NCI-H128 (cell line): ENCODE measurements at regions not wholly inside any gene's neighbourhood (a gene's known extent, or its start where the extent isn't known, plus 50 kb on each side); places are given as distances from the start of the nearest gene placed in this dataset.
"Not testable (repeated sequence)": the region's sequence is repeated elsewhere in the genome, so short reads cannot be mapped to it uniquely, and the experiment has no call there.

Experiments
- DNase-seq: peaks from one replicate; lab custom pipeline; 2025; ENCODE audit not compliant: unreplicated experiment; lab: John Stamatoyannopoulos, UW

DNA sequence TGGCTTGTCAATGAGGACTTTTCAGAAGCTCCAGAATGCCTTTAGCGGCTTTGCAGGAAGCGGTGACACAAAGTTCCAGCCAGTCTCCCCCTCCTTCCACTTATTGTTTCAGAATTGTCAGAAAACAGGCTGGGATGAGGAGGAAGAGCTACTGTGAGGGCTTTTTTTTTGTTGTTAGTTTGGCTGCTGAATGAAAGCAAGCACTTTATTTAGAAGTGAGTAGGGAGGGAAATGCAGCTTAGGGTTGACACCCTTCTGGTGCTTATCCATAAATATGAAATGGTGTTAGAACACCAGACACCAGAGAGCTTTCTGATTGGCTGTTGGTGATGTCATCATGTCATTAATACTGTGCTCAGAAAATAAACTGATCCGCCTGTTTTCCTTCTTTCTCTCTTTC is 251.5 kb downstream of the SOX4 start:
- no peak for DNase-seq

DNA sequence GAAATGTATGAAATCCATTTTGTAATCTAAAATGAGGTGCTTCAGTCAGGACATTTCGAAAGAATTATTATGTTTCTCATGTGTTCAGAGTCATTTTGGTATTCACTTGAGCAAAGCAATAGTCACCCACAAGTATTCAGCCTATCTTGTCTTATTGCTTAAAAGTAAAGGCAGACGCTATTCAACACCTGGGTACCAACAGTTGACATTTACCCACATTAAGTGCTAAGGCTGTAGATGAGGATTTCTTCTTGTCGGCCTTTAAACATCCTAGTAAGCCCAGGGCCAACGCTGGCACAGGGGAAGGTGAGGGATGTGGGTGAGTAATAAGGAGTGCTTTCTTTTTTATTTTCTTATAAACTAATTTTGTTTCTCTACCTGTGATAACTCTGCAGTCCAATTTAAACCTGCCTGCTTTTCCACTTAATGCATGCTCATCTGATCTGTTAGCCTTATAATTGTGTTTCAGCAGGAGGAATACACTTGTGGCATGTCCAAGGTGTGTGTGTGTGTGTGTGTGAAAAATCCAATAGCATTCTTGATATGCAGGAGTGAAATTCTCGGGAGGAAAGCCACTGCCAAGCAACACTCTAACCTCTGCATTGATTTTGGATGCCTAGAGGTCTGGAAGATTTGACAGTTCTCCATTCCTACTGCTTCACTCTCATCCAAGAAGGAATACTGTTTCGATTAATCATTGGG is 252.0 kb downstream of the SOX4 start:
- no peak for DNase-seq

DNA sequence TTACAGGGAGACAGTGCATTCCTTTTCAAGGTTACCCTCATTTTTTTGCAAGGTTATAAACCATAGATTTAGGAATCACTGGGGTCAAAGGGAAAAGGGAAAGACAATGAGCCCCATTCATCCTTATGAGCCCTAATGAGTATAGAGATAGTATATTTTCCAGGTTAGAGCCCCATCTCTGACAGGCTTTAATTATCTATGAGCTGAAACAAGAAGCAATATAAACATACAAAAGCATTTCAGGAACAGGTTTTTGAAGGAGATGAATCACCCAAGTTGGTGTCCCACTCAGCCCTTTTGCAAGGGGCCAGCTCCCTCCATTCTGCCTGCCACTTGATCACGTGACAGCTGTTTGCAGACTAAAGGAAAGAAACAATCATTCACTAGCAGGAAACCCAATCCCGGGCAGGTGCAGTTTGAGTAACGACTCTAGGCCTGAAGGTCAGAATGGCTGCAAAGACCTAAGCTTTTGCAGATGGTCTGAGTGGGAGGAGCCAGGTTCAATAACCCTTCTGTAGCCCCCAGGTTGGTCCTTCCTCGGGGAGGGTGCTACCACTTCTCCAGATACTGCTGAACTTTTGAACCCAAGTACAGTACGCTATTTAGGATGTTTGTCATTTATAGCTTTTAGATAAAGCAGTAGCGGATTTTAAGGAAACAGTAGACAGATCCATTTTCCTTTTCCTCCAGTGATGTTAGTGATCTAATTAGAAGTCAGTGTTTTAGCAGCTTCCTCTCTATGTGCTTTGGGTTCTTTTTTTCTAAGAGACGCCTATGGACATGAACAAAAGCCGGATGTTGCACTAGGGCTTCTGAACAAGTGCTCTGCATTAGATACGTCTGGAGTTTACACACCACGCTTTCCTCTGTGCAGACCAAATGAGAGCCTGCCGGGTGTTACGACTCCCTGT is 253.2 kb downstream of the SOX4 start:
- DNase-seq: peak; percentile 70

DNA sequence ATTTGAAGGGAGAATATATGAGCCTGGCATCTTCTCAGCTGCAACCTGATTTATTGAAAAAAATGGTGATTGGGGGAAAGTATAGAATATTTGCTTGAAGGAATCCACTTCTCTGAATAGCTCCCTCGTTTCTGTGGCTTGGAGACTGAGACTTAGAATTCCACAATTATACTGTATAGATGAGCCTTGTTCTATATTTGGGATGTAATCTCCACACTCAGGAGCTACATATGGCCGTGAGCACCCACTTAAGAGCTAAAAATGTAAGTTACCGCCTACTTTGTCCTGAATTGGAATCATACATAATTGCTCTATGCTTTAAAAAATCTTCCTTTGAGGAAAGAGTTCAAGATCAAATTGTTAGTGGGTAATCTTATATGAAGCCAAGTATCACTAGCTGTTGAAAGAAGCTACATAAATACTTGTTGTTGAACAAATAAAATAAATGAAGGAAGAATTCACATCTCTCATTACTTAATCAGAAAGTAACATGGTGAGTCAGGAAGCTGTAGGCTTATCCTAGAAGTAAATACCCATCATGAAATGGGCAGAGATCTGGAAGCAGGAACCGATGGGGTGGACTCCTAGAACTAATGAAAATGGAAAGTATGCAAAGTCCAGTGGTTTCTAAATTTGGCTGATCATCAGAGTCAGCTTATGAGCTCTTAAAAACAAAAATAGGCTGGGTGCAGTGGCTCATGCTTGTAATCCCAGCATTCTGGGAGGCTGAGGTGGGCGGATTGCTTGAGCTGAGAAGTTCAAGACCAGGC is 254.3 kb downstream of the SOX4 start:
- no peak for DNase-seq

DNA sequence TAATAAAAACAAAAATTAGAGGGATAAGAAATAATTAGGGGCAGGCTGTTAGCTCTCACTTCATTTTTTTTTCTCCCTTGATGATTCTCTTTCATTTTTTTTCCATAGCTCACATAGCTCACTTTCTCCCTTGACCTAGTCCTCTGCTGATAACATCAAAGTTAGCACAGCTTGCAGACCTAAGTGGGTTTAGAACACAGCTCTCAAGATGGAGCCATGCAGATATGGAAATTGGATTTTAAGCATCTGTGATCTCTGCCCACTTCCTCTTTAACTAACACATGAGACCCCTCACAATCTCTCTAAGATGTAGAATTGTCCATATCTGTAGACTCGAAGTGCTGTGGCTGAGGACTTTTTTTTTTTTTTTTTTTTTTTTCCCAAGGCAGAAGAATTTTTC is 257.1 kb downstream of the SOX4 start:
- no peak for DNase-seq

DNA sequence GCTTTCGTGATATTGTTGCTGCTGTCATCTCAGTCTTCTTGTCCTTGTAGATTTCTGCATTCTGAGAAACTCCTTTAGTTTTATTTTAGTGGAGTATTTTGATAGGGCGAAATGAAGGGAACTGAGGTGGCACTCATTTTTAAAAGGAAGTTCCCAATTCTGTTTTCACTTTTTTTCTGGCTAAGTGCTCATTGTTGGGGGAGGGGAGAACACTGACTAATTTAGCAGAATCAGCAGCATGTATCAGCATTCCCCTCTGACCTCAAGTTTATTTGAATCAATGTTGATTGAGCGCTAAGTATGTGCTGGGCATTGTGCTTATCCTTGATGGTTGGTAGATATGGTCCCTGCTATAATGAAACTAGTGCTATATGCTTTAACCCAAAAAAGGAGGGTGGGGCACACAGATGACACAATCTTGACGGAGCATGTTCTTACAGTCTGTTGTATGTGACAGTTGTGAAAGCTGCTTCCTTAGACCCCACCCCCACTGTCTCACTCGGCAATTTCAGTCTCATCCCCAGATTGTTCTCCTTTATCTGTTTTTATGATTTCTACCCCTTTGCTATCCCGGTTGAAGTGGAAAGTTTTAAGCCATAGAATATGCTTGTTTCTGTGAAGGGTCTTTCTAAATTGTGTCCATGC is 262.4 kb downstream of the SOX4 start:
- no peak for DNase-seq

DNA sequence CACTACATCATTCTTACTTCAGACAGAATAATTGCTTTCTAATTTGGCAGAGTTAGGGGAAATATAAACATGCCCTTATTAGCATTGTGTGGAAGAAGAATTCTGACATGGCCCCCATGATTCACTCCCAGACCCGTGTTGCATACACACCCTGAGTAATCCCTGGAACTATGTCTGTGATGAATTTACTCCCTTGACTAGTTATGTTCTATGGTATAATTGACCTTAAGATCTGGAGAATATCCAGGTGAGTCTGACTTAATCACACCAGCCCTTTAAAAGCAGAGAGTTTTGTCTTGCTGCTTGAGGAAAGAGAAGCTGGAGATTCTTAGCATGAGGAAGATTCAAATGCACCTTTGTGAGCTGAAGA is 262.9 kb downstream of the SOX4 start:
- no peak for DNase-seq

- DNase-seq: no peak
Observed at GRCh38 chr6:21856844-21857243, 263.3 kb downstream of the SOX4 start.

DNA sequence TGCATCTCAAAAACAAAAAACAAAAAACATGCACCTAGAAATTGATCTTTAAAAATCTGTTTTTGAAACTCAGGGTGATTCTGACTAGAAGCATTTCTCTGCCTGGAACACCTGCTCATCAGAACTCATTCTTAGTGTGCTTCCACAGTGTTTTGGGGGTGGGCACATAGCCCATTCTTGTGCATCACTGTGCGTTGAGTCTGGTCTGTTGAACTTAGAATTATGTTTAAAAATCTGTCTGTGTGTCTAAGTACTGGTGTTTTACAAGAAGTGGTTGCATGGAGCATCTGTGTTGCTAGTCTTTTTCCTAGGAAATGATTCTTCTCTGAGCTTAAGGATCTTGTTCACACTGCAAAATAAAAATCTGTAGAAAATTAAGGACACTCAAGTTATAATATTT is 264.5 kb downstream of the SOX4 start:
- no peak for DNase-seq

DNA sequence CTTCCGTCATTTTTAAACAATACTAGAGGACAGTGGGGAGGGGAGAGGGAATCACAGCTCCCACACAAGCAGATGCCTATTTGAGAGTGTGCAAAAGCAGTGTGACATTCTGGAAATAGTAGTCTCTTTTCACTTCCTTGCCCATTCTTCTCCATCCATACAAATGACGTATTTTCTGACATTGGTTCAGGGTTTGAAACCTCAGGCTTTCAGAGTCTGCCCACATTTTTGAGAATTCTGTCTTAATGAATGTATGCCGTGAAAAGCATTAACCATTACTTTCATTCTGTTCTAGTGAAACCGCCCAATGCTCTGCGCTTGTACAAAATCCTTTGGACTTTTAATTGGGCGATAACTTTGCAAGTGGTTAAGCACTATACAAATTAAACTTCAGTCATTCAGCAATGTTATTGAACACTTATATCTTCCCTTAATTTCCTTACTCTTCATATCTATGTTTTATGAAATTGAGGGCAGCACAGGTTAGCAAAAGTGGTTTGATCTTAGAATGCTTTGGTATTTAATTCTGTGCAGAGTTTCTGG is 265.7 kb downstream of the SOX4 start:
- DNase-seq: no peak

GRCh38 chr6:21861942-21862341 is 268.4 kb downstream of the SOX4 start:
- DNase-seq: no peak

DNA sequence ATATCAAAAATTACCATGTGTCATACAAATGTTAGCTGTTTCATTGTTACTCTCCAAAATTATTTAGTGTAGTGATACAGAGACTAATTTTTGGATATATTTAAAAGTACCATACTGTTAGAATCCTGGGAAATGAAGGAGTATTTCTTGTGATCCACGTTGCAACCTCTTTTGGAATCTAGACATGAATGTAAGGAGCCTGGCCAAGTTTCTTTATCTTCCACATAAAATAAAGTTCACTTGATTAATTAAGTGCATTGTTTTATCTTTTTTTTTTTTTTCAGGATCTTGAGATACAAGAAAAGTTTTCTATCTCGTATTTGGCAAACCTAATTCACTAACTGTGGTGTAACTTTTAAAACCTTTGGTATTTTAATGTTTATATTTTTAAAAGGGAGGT is 270.7 kb downstream of the SOX4 start:
- no peak for DNase-seq

DNA sequence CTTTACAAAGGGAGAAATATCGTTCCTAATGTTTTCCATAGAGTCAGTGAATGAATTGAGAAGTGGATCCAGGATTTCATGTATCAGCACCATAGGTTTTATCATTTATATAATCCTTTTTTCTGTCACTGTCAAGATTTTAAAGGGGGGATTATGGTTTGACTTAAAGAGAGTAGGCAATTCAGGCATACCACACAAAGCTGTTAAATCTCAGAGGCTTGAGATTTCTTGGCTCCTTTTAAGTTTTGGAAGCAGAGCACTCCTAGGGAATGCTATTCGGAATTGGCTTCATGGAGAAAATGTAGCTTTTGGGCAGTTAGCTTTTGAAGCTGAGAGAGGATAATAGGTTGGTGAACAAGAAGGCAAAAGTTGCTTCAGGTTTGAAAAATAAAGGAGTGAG is 274.7 kb downstream of the SOX4 start:
- no peak for DNase-seq

DNA sequence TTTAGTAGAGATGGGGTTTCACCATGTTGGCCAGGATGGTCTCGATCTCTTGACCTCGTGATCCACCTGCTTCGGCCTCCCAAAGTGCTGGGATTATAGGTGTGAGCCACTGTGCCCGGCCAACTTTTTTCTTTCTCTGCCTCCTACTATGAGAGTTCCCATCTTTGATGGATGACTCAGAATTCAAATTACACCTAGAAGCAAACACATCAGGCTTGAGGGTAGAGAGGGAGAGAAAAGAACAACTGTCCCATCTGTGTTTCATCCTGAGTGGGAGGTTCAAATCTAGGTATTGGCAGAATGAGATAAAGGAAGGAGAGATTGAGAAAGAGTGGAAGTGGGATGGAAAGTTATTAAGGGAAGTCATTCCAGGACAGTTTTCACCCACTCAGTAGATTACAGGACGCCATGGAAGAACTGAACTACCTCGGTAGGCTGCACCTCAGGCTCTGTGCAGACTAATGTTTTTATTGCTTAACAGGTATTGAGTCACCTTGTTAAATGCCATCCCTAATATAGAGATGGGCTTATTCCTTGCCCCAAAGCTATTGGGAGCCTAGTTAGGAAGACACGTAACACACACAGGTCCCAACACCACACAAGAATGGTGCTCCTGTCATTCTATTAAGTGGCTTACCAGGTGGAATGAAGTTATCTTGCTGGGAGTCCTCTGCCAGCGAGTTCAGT is 275.7 kb downstream of the SOX4 start:
- DNase-seq: no peak

DNA sequence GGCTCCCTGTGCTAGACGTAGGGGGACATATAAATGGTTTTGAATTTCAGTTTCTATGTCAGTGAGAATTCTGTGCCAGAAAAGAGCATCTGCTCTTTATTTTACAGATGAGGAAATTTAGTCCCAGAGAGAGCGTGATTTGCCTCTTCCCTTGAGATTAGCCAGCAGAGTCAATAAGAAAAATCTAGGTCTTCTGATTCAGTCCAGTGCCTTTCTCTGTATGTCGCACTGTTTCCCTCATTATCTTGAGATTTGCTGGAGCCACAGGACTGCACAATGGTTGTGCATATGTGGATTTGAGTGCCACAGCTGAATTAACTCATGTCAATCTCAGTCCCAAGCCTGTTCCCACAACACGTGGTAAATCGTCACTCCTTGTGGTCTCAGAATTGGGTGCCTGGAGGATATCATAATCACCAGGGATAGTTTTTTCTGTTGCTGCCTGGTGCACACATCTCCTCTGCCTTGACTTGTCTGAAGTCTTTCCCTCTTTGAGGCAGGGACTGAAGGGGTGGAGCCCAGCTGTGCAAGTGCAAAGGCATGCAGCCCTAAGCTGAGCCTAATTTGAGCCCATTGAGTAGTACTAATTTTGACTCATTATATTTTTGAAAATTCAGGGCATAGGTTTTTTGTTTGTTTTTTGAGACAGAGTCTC is 276.7 kb downstream of the SOX4 start:
- no peak for DNase-seq

DNA sequence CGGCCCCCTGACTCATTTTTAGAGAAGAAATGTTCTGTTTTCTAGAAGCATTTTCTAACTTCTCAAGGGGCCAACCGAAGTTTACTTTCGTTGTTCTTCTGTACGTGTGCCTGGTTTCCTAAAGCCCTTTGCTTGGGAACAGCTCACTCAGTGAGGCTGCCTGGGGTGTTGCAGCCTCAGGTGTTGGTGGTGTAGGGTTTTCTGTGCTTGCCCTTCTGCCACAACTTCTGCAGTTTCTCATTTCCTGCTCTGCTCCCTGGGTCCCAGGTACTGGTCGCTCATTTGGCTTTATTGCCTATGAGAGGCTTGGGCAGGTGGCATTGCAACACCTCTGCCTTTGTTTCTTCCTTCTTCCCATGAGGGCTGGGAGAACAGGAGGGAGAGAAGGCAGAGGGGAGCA is 278.3 kb downstream of the SOX4 start:
- DNase-seq: no peak

DNA sequence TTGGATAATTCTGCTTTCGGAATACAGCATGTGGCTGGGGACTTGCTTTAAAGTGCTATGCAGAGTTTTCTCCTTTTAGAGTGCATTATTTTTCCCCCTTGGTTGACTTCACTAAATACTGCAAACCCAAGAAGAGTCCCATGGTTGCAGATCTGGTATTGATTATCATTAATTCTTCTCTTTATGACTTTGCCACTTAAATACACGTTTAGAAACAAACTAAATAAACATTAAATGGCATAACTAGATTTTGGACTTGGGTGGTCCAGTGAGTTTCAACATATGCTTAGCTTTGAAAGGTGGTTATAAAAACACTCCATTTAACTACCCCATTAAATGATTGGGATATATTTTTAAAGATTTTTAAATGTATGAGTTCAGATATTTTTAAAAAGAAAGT is 279.2 kb downstream of the SOX4 start:
- DNase-seq: no peak

GRCh38 chr6:21873562-21873961 is 280.0 kb downstream of the SOX4 start:
- no peak for DNase-seq

DNA sequence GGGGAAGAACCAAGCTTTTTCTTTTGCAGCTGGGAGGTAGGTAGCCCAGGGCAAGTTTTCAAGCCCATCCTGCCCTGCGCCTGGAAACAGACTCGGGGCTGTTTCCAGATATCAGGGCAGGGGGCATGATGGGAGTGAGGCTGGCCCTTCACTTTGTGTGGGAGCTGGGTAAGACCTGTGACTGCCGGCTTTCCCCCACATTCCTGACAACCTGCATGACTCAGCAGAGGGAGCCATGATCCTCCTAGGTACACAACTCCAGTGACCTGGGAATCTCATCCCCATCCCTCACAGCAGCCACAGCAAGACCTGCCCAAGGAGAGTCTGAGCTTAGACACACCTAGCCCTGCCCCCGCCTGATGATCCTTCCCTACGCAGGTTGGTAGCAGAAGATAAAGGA is 280.8 kb downstream of the SOX4 start:
- DNase-seq: no peak

- not testable (repeated sequence) for DNase-seq
Observed at GRCh38 chr6:21877037-21877436, 283.5 kb downstream of the SOX4 start.
